ENCODE measurements at regions not wholly inside any gene's neighbourhood (a gene's known extent, or its start where the extent isn't known, plus 50 kb on each side); places are given as distances from the start of the nearest gene placed in this dataset.

GRCh38 chr6:147674794-147675193, 166.3 kb downstream of the SAMD5 start:
- no peak for TF ChIP-seq CTCF (IDR thresholded peaks at IDR 0.05; ENCODE audit: low read length)
- TF ChIP-seq EZH2 (IDR thresholded peaks at IDR 0.05; ENCODE audit: borderline replicate concordance, low read length): no peak

Data from OCI-LY1 (cell line).